ENCODE measurements at regions not wholly inside any gene's neighbourhood (a gene's known extent, or its start where the extent isn't known, plus 50 kb on each side); places are given as distances from the start of the nearest gene placed in this dataset.
"Not testable (repeated sequence)": the region's sequence is repeated elsewhere in the genome, so short reads cannot be mapped to it uniquely, and the experiment has no call there.

DNA sequence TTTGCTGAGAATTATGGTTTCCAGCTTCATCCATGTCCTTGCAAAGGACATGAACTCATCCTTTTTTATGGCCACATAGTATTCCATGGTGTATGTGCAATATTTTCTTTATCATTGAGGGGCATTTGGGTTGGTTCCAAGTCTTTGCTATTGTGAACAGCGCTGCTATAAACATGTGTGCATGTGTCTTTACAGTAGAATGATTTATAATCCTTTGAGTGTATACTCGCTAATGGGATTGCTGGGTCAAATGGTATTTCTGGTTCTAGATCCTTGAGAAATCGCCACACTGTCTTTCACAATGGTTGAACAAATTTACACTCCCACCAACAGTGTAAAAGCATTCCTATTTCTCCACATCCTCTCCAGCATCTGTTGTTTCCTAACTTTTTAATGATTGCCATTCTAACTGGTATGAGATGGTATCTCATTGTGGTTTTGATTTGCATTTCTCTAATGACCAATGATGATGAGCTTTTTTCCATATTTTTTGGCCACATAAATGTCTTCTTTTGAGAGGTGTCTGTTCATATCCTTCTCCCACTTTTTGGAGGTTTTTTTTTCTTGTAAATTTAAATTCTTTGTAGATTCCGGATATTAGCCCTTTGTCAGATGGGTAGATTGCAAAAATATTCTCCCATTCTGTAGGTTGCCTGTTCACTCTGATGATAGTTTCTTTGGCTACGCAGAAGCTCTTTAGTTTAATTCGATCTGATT lies 180.1 kb downstream of the PLPPR4 start:
- not testable (repeated sequence) for DNase-seq (ENCODE audit: low spot score)

DNA sequence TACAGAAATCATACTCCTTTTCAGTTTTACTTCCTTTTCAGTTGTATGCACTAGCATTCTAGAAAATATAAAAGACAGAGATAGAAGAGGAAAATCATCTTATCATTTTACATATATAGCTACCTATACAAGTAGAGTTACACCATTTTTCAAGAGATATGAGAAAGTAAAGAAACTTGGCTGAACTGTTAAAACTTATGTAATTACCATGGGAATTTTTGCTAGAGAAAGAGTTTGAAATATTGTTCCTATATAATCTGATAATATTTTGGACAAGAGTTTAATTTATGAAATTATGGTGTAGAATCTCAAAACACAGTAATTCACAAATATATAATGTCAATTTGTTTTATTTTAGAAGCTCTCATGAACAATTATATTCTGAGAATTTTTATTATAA lies 180.8 kb downstream of the PLPPR4 start:
- DNase-seq (ENCODE audit: low spot score) = no peak

DNA sequence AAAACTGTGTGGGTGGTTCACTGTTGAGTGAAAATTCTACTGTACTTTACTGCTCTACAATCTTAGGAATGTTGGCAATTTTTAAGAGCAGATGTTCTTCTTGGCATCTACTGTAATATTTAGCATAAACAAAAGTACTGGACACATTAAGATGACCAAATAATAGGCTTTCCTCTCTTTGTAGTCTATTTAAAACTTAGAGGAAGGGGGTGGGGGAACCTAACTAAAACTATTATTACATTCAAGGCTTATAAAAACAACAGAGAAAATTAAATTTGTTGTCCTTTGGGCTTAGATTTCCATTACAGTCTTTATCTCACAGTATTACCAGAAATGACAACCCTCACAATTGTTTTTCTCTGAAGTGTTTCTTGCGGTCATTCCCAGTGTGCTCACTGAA lies 181.2 kb downstream of the PLPPR4 start:
- DNase-seq (ENCODE audit: low spot score) = no peak

DNA sequence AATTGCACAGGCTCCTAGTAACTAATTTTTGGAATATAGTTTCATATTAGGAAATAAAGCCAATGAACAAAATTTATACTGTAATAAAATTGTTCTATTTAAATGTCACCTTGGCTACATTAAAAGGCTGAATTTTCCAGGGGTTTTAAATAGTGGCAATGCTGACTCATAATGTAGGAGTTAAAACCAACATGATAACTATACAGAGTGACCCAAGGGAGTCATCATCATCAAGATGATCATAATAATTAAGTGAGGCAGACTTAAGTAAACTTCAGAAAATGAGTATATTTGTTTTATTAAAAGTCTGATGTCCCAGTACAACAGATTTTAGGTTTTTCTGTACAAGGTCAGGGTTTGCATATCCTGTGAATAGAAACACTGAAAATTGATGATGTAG lies 183.4 kb downstream of the PLPPR4 start:
- no peak for DNase-seq (ENCODE audit: low spot score)

DNA sequence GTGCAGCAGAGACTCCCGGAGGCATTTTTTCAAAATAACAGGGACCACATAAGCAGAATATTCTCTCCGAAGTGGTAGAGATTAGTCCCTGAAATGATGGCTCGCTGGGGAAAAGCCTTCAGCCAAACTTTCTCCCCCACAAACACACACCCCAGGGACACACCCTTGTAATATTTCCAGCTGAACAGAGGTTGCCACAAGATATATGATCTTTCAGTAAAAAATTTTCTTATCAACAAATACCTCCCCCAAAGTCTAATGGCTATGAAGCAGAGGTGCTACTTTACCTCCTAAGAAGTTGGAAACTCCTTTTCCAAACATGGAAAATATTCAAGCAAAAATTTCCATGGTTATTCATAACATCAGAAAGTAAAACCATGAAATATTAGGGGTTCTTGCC lies 190.2 kb upstream of the PALMD start:
- DNase-seq (ENCODE audit: low spot score) = no peak

DNA sequence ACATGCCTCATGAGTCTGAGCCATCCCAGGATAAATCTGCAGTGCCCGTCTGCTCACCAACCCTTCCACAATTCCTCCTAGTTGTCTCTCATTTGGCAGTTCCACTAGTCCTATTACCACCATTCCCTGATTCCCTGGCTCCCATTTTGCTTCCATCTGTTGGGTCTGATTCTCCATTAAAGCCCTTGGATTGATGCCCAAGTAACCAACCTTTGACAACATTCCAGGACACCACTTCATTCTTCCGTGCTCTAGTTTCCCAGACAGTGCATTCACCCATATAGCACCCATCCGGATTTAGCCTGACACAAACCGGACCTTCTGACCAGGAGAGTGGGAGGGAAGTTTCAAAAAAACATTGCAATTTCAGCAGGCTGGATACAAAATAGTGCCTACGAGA lies 189.4 kb upstream of the PALMD start:
- peak; percentile 71 for DNase-seq (ENCODE audit: low spot score)

DNA sequence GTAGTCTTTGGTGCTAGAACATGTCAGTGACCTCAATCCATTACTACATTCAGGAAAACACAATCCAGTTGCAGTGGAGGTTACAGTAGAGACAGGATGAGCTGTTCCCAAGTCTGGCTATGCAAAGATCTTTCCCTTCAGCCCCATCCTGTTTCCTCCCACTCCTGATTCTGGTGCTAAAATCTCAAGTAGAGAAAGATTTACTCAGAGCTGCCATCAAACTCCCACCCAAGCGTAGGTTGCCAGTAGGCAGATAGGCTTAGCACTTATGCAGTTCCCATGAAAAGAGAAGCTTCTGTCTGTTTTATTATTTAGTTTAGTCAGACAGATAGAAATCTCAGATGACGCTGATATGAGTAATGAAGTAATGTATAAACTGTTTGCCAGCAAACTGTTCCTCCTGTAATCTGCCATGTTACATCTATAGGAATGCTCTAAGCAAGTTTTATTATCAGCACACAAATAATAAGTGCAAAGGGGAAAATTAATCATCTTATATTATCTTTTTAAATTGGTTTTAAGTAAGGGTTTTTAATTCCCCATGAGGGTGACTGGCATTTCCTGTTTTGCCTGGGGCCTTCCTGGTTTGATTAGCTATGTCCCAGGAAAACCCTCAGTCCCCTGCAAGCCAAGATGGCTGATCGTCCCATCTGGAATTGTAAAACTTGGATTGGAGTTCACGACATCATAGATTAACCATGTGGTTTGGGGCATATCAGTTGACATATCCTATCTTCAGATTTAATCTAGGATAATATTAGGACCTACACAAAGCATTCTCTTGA lies 188.3 kb upstream of the PALMD start:
- DNase-seq (ENCODE audit: low spot score) = peak; percentile 56

DNA sequence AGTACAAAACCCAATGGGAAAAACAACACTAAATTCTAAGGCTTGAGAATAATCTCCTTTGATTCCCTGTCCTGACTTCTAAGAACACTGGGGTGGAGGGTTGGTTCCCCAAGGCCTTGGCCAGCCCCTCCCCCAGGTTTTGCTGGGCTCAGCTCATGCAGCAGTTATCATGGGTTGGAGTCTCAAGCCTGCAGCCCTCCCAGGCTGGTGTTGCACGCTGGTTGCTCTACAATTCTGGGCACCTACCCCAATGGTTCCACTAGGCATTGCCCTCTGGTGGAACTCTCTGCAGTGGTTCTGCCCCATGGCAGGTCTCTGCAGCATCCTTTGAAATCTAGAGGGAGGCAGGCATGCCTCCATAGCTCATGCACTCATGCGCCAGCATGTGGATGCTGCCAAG lies 184.4 kb upstream of the PALMD start:
- DNase-seq (ENCODE audit: low spot score) = no peak

DNA sequence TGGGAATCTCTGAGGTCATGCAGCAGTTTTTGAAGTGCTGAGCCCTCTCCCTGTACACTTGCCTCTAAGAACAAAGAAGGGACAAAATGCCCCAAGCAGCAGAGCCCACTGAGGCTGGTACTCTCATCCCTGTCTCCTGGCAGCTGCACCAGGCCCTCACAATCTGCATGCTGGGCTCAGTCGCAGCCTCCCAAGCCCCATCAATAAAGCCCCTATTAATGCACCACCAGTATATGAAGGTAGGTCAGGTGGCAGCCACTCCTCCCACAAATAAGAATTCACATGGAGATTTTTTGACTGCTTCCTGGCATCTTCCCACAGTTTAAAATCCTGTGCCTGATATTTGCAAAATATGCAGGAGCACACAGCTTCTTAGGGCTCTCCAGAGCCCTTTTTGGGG lies 181.2 kb upstream of the PALMD start:
- no peak for DNase-seq (ENCODE audit: low spot score)

DNA sequence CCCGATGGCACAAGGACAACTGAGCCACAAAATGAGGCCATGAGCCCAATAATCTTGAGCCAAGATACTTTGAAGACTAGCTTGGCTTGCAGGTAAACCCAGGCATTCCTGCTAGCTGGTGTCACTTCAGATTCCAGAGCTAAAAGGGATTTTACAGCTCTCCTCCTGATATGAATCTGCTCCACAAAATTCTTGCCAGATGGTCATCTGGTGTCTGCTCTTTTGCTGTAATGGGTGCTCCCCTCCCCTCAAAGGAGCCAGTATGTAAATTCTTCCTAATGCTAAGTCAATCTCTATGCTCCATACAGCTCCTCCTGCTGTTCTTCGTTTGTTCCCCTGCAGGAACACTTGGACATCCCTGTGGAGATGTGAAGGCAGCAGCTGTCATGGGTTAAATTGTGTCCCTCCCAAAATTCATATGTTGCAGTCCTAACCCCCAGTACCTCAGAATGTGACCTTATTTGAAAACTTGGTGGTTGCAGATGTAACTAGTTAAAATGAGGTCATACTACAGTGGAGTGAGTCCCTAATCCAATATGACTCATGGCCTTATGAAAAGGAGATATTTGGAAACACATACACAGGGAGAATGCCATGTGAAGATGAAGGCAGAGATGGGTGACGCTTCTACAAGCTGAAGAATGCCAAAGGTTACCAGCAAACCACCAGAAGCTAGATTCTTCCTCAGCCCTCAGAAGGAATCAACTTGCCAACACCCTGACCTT lies 180.6 kb upstream of the PALMD start:
- DNase-seq (ENCODE audit: low spot score) = peak; percentile 53

DNA sequence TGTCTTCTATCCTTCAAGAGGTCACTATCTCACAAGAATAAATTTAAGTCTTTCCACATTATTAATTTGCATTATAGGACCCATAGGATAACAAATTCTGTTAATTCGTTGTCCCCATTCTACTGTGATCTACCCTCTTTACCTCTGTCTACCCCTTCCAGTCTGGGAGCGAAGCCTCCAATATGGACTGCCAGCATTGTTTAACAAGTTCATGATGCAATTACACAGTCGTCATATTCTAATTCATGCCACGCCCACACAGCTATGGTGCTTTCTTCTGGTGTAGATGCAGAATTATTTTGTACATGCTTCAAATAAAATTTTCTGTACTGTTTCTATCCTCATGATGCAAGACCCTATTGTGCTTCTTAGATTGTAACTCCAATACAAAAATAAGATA lies 178.3 kb upstream of the PALMD start:
- no peak for DNase-seq (ENCODE audit: low spot score)

DNA sequence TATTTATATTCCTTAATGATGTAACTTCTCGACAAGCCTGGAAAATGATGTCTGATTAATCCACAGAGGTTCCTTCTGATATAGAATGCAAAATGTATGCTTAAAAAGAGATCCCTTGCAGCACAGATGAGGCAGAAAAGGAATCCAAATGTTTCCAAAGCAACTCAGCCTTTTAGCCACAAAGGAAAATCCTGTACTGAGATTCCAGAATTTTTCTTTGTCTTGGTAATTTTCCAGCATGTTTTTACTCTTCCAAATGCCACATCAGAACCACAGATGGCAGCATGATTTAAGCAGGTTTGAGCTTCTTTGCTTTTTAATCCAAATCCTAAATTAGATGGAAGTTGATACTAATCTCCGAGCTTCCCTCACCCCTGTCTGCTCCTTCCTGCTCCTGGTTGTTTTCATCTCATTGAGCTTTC lies 176.4 kb upstream of the PALMD start:
- no peak for DNase-seq (ENCODE audit: low spot score)

DNA sequence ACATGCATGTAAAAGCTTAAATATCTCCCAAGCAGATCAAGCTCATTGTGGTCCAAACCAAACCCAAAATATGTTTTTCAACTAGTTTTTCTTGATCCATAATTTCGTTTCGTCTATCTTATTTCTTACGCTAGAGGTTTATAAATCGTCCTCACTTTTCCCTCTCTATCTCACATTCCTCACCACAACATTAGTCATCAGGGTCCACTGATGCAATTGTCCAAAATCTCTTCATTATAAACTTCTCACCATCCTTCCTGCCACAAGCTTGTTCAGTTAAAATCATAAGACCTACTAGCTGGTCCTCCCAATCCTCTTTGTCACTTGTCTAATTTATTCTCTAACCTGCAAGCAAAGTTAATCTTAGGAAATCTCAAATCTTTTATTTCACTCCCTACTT lies 173.0 kb upstream of the PALMD start:
- no peak for DNase-seq (ENCODE audit: low spot score)

DNA sequence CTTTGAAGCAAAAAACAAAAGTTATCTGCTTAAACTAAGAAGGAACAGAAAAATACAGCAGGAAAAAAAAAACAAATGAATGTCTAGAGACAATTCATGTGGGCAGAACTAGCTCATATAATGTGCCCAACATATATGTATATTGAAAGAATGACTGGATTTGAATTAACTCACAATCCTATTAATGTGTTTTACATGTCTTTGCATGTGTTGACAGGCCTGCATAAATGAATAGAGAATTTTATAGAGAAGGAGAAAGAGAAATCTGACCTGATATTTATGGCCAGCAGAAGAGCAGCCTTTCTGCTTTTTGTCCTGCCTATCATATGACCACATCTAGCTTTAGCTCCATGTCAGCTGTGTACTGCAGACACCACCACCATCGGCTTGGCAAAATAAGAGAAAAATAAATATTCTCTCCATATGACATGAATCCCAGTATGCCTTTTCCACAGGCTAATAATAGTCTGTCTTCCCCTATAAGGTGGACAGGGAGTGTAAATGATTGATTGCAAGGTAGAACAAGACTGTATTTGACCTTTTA lies 171.5 kb upstream of the PALMD start:
- DNase-seq (ENCODE audit: low spot score) = no peak

DNA sequence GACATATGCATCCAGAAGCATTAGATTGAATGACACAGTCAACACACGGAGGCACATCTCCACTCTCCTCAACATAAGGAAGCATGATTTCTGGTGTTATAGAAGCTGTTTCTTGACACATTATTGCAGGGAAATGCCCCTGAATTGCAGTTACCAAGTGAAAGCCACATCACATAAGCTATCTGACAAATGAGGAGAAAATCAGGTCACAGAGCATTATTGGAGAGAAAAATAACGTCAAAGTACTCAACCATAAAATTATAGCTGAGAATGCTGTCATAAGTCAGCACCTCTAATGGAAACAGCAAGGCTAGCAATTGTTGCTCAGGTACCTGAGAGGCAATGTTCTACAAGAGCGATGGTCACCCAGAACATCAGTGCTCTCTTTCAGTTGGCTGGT lies 169.9 kb upstream of the PALMD start:
- DNase-seq (ENCODE audit: low spot score) = no peak

DNA sequence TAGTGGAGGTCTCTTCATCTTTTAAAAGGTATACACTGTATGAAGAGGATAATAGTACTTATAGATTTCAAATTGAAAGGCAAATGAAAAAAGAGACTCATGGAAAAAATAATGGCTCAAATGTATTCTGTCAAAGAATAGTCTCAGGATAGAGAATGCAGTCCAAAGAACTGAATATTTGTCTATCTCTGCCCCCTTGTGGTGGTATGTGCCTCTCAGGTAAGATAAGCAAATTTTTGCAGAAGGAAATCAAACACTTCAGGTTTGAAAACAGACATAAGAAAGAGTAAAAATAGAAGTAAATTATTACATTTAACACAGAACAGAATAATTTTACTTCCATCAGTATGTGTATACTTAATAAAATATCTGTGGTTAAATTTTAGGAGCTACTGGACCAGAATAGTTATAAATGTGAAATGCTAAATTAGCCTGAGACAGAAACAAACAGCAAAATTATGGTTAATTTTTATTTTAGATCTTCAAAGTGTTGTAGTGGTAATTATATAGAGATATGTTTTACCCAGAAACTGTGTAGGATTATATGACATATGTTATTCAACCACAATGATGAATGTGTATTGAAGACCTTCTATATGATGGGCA lies 164.4 kb upstream of the PALMD start:
- peak; percentile 59 for DNase-seq (ENCODE audit: low spot score)

DNA sequence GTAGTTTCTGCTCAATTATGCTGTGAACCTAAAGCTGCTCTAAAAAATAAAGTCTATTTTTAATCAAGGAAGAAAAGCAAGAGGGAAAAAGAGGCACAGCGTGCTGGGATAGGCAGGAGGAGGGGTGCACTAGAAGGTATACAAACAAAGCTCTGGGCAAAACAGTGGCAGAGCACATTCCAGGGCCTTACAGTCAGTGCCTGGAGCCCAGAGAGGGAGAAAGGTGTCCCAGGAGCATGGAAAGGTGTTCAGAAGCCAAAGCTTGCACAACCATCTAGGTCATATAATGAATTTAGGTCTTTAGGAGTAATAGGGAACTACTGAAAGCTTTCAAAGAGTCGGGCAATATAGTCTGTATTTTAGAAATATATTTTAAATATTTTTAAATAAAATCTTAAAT lies 163.6 kb upstream of the PALMD start:
- DNase-seq (ENCODE audit: low spot score) = no peak

DNA sequence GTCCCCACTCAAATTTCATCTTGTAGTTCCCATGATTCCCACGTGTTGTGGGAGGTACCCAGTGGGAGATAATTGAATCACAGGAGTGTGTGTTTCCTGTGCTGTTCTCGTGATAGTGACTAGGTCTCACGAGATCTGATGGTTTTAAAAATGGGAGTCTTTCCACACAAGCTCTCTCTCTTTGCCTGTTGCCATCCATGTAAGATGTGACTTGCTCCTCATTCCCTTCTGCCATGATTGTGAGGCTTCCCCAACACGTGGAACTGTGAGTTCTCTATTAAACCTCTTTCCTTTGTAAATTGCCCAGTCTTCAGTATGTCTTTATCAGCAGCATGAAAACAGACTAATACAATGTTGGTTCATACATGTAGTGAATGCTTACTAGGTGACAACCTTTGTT lies 163.2 kb upstream of the PALMD start:
- DNase-seq (ENCODE audit: low spot score) = no peak

DNA sequence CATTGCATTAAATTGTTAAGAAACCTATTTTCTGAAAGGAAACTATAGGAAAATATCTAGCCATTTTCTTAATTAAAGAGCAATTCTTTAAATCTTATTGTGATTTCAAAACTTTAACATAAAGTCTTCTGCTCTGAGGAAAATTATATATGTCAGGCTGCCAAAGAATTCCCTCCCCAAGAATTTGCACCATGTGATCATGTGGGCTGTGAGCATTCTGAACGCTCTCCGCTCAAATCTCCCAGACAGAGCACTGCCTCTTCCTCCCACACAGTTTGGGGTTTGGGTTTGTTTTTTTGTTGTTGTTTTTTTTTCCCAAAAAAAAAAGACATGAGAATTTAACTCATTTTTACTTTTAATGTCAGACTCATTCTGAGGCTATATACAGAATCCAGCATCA lies 155.9 kb upstream of the PALMD start:
- DNase-seq (ENCODE audit: low spot score) = no peak

DNA sequence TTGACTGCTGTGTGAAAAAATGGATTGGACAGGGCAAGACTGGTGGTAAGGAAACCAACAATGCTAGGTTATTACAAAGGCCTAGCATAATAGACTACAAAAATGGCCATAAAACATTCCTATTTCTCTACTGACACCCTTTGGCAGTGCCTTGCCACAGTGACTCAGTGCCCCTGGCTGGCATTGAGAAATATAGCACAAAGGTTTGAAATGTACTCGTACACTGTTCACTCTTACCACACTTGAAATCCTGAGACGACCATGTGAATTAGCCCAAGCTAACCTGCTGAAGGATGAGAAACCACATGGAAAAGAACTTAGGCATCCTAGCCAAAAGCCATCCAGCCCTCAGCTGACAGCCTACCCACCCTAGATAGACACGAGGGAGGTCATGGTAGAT lies 149.8 kb upstream of the PALMD start:
- peak; percentile 4 for DNase-seq (ENCODE audit: low spot score)

DNA sequence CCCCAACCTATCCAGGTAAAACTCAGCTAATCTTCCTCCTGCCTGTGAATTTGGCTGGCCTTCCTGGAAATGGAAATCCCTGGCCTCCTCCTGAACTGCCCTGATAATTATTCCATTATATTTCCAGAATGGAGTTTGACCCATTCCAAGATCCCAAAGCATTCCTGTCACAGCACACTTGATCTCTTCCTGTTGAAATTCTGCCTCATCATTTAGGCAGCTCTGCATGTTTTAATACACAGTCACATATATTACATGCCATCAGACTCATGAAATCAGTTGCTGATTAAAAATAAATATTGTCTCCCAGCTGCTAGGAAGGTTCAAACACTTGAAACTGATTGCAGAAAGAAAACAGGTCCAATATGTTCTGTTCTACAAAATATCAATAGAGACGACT lies 148.2 kb upstream of the PALMD start:
- DNase-seq (ENCODE audit: low spot score) = no peak

DNA sequence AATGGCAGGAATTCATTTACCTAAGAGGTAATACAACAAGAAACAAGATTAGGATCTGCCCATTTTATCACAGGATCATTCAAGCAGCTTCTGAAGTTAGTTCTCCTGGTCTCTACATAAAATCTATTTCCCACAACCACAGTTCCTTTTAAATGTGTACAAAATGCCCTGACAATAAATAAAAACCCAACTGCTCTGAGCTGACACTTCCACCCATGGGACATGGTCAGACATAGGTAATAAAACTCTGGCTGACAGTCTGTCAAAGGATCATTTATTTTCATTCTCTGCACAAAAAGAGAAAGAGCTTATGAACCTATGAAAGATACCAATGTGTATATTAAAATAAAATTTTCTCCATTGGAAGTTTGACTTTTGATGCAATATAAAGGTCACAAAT lies 145.4 kb upstream of the PALMD start:
- DNase-seq (ENCODE audit: low spot score) = no peak

Measured in kidney tubule cell (primary cell).